GM12874 (cell line): ENCODE measurements at regions not wholly inside any gene's neighbourhood (a gene's known extent, or its start where the extent isn't known, plus 50 kb on each side); places are given as distances from the start of the nearest gene placed in this dataset.

Experiments used
- CTCF ChIP-seq: IDR thresholded peaks from 2 replicates; pipeline ENCODE4 v1.5.1; 2011; ENCODE audit warnings: low read depth, mild to moderate bottlenecking, control low read depth, low read length, moderate library complexity; ENCODE audit not compliant: insufficient read depth

GRCh38 chr4:45650545-45650944 lies 473.3 kb downstream of the GABRG1 start:
- no peak for TF ChIP-seq CTCF

GRCh38 chr4:45648846-45649245 lies 475.0 kb downstream of the GABRG1 start:
- no peak for TF ChIP-seq CTCF

- TF ChIP-seq CTCF: no peak
These were observed 476.0 kb downstream of the GABRG1 start for GRCh38 chr4:45647823-45648222.

- no peak for TF ChIP-seq CTCF
These were observed 476.8 kb downstream of the GABRG1 start for GRCh38 chr4:45646885-45647590.

GRCh38 chr4:45640281-45640680 lies 483.6 kb downstream of the GABRG1 start:
- no peak for TF ChIP-seq CTCF

- TF ChIP-seq CTCF: no peak
These were observed 485.2 kb downstream of the GABRG1 start for GRCh38 chr4:45638641-45639040.

- no peak for TF ChIP-seq CTCF
These were observed 487.7 kb downstream of the GABRG1 start for GRCh38 chr4:45636175-45636574.
